GM12865 (cell line): ENCODE measurements at regions not wholly inside any gene's neighbourhood (a gene's known extent, or its start where the extent isn't known, plus 50 kb on each side); places are given as distances from the start of the nearest gene placed in this dataset.

ENCODE experiments used
- DNase-seq: peaks from one replicate; pipeline ENCODE4 v3.0.0; 2010; ENCODE audit warnings: low read depth
- H3K4me3 ChIP-seq: 2 replicates; pipeline ENCODE4 v1.5.1; 2011; ENCODE audit warnings: mild to moderate bottlenecking, low read depth, low read length, control low read depth
- CTCF ChIP-seq: IDR thresholded peaks from 2 replicates; pipeline ENCODE4 v1.5.1; 2011; ENCODE audit warnings: low read length, control low read depth, low read depth, inconsistent platforms; ENCODE audit not compliant: insufficient read depth; ENCODE audit errors: missing control alignments

GRCh38 chr13:103698000-103698399, 631.8 kb upstream of the SLC10A2 start:
- no peak for DNase-seq
- TF ChIP-seq CTCF, result no peak
- no peak overlapping the region for H3K4me3 ChIP-seq

GRCh38 chr13:103695320-103695719, 629.1 kb upstream of the SLC10A2 start:
- no peak overlapping the region for H3K4me3 ChIP-seq
- TF ChIP-seq CTCF, result no peak
- DNase-seq, result no peak

- no peak for TF ChIP-seq CTCF
- DNase-seq, result no peak
- no peak overlapping the region for H3K4me3 ChIP-seq
Observed at GRCh38 chr13:103694471-103694870, 628.3 kb upstream of the SLC10A2 start.

GRCh38 chr13:103694033-103694432, 627.8 kb upstream of the SLC10A2 start:
- TF ChIP-seq CTCF, result no peak
- H3K4me3 ChIP-seq, result no peak overlapping the region
- no peak for DNase-seq

GRCh38 chr13:103692442-103692841, 626.2 kb upstream of the SLC10A2 start:
- TF ChIP-seq CTCF, result no peak
- no peak overlapping the region for H3K4me3 ChIP-seq
- DNase-seq, result no peak

GRCh38 chr13:103676329-103676728, 610.1 kb upstream of the SLC10A2 start:
- no peak for TF ChIP-seq CTCF
- no peak overlapping the region for H3K4me3 ChIP-seq
- DNase-seq, result no peak

GRCh38 chr13:103671547-103671946, 605.3 kb upstream of the SLC10A2 start:
- DNase-seq, result no peak
- TF ChIP-seq CTCF, result no peak
- no peak overlapping the region for H3K4me3 ChIP-seq
